ENCODE measurements at regions not wholly inside any gene's neighbourhood (a gene's known extent, or its start where the extent isn't known, plus 50 kb on each side); places are given as distances from the start of the nearest gene placed in this dataset.

- no peak for DNase-seq (ENCODE audit: low read depth)
- Histone ChIP-seq H3K27me3 (replicated peaks; ENCODE audit: control insufficient read depth, insufficient read depth, low read length) (no peaks in the 10 kb centered on the region), H3K9me3 (ENCODE audit: control insufficient read depth, low read length) (no peaks in the 10 kb centered on the region), H3K36me3 (ENCODE audit: control insufficient read depth, insufficient read depth, low read length, severe bottlenecking) (no peaks in the 10 kb centered on the region), H3K4me3 (ENCODE audit: low read length) (no peak overlapping the region), H3K9ac (ENCODE audit: low read length) (no peak overlapping the region), H3K4me1 (ENCODE audit: control insufficient read depth, insufficient read depth, low read length) (no peaks in the 10 kb centered on the region)
These were observed 50.4 kb upstream of the ARHGAP21 start for GRCh38 chr10:24773939-24774589.

Measured in adipocyte (in vitro differentiated cells).